GM19397 (cell line): ENCODE measurements at regions not wholly inside any gene's neighbourhood (a gene's known extent, or its start where the extent isn't known, plus 50 kb on each side); places are given as distances from the start of the nearest gene placed in this dataset.

Source experiments
- ATAC-seq: cut with Tn5 transposase; IDR thresholded peaks from one replicate; pipeline ENCODE4 v1.9.1; 2021; ENCODE audit warnings: mild to moderate bottlenecking, moderate library complexity; ENCODE audit not compliant: unreplicated experiment

GRCh38 chr14:43207189-43207588 is 1299.9 kb downstream of the FSCB start:
- ATAC-seq, result no peak

GRCh38 chr14:43204816-43205215 is 1302.3 kb downstream of the FSCB start:
- ATAC-seq, result no peak

- ATAC-seq, result no peak
Measured at GRCh38 chr14:43200519-43200918, 1306.6 kb downstream of the FSCB start.

- ATAC-seq, result no peak
Measured at GRCh38 chr14:43198465-43198864, 1308.6 kb downstream of the FSCB start.

- ATAC-seq, result no peak
Measured at GRCh38 chr14:43184540-43184939, 1322.5 kb downstream of the FSCB start.

GRCh38 chr14:43183916-43184315 is 1323.2 kb downstream of the FSCB start:
- ATAC-seq, result no peak

- ATAC-seq, result no peak
Measured at GRCh38 chr14:43175896-43176295, 1331.2 kb downstream of the FSCB start.

- ATAC-seq, result no peak
Measured at GRCh38 chr14:43172899-43173548, 1334.1 kb downstream of the FSCB start.

GRCh38 chr14:43169722-43170121 is 1337.4 kb downstream of the FSCB start:
- ATAC-seq, result no peak

- no peak for ATAC-seq
Measured at GRCh38 chr14:43168371-43168925, 1338.6 kb downstream of the FSCB start.

- ATAC-seq, result peak; percentile 69
Measured at GRCh38 chr14:43166163-43166562, 1340.9 kb downstream of the FSCB start.

- no peak for ATAC-seq
Measured at GRCh38 chr14:43165651-43166050, 1341.4 kb downstream of the FSCB start.

GRCh38 chr14:43161477-43161876 is 1345.6 kb downstream of the FSCB start:
- no peak for ATAC-seq

- ATAC-seq, result no peak
Measured at GRCh38 chr14:43157661-43158060, 1349.4 kb downstream of the FSCB start.

GRCh38 chr14:43155924-43156323 is 1351.2 kb downstream of the FSCB start:
- ATAC-seq, result no peak

GRCh38 chr14:43155258-43155657 is 1351.8 kb downstream of the FSCB start:
- ATAC-seq, result no peak

GRCh38 chr14:43147485-43147884 is 1359.6 kb downstream of the FSCB start:
- no peak for ATAC-seq

GRCh38 chr14:43145361-43145760 is 1361.7 kb downstream of the FSCB start:
- ATAC-seq, result no peak

GRCh38 chr14:43143106-43143505 is 1364.0 kb downstream of the FSCB start:
- no peak for ATAC-seq

GRCh38 chr14:43141636-43142191 is 1365.4 kb downstream of the FSCB start:
- ATAC-seq, result no peak

GRCh38 chr14:43140453-43140852 is 1366.6 kb downstream of the FSCB start:
- no peak for ATAC-seq

- no peak for ATAC-seq
Measured at GRCh38 chr14:43135877-43136411, 1371.1 kb downstream of the FSCB start.
